ENCODE measurements at regions not wholly inside any gene's neighbourhood (a gene's known extent, or its start where the extent isn't known, plus 50 kb on each side); places are given as distances from the start of the nearest gene placed in this dataset.

DNA sequence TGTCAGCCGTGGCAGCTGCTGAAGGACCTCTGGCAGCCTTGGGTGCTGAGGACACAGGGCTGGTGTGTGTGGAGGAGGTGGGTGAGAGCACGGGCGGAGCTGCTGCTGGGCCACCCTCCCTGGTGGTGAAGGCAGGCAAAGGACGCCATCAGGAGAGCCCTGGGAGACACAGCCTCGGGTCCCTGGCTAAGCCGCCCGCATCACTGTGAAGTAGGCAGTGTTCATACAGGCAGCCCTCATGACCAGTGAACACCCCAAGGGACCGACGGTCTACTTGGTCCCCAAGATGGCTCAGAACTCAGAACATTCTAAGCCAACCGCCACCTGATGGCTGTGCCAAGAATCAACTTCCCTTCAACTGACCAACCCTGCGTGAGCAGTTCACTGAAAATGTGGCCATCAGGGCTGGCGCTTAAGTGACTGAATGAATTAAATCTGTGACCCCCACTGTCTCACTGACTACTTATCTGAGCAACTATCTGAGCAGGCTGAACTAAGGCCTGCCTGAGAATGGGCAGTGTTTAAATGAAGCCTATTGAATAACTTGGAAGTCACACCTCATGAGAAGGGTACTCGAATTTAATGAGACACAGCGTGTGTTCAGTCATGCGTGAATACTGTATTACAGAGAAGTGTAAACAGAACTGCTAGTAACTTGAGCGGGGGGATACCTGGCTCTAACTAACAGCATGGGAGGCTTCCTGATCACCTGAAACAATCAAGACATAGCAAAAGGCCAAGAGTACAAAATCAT, 54.7 kb upstream of the SIMC1 start:
- TF ChIP-seq NFIC (IDR thresholded peaks at IDR 0.05; ENCODE audit: borderline replicate concordance): no peak
- no peak for TF ChIP-seq EZH2phosphoT487 (IDR thresholded peaks at IDR 0.05; ENCODE audit: borderline replicate concordance, low read depth)
- TF ChIP-seq, protein P1, sequence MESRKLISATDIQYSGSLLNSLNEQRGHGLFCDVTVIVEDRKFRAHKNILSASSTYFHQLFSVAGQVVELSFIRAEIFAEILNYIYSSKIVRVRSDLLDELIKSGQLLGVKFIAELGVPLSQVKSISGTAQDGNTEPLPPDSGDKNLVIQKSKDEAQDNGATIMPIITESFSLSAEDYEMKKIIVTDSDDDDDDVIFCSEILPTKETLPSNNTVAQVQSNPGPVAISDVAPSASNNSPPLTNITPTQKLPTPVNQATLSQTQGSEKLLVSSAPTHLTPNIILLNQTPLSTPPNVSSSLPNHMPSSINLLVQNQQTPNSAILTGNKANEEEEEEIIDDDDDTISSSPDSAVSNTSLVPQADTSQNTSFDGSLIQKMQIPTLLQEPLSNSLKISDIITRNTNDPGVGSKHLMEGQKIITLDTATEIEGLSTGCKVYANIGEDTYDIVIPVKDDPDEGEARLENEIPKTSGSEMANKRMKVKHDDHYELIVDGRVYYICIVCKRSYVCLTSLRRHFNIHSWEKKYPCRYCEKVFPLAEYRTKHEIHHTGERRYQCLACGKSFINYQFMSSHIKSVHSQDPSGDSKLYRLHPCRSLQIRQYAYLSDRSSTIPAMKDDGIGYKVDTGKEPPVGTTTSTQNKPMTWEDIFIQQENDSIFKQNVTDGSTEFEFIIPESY (IDR thresholded peaks at IDR 0.05; ENCODE audit: borderline replicate concordance, low read depth): no peak
- TF ChIP-seq RCOR1 (IDR thresholded peaks at IDR 0.05; ENCODE audit: low read length): no peak
- TF ChIP-seq, protein P2, sequence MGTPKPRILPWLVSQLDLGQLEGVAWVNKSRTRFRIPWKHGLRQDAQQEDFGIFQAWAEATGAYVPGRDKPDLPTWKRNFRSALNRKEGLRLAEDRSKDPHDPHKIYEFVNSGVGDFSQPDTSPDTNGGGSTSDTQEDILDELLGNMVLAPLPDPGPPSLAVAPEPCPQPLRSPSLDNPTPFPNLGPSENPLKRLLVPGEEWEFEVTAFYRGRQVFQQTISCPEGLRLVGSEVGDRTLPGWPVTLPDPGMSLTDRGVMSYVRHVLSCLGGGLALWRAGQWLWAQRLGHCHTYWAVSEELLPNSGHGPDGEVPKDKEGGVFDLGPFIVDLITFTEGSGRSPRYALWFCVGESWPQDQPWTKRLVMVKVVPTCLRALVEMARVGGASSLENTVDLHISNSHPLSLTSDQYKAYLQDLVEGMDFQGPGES (IDR thresholded peaks at IDR 0.05; ENCODE audit: low read depth, low read length): no peak
- no peak for TF ChIP-seq NRF1 (IDR thresholded peaks at IDR 0.05; ENCODE audit: low read depth, low read length)
- no peak for TF ChIP-seq FOSL2 (IDR thresholded peaks at IDR 0.05; ENCODE audit: borderline replicate concordance, low read depth)
- no peak for TF ChIP-seq ELF1 (IDR thresholded peaks at IDR 0.05)
- no peak for TF ChIP-seq MEF2A (IDR thresholded peaks at IDR 0.05; ENCODE audit: borderline replicate concordance, low read depth)
- TF ChIP-seq GABPA (IDR thresholded peaks at IDR 0.05; ENCODE audit: low read depth): no peak
- no peak for TF ChIP-seq TEAD4 (IDR thresholded peaks at IDR 0.05; ENCODE audit: borderline replicate concordance, insufficient read depth)
- no peak for TF ChIP-seq POLR2AphosphoS5 (IDR thresholded peaks at IDR 0.05; ENCODE audit: low read depth, low read length)
- no peak for TF ChIP-seq GATA2 (CRISPR knock-in tag; IDR thresholded peaks at IDR 0.05)
- TF ChIP-seq FOXM1 (IDR thresholded peaks at IDR 0.05; ENCODE audit: low read depth): no peak
- TF ChIP-seq, protein P3, sequence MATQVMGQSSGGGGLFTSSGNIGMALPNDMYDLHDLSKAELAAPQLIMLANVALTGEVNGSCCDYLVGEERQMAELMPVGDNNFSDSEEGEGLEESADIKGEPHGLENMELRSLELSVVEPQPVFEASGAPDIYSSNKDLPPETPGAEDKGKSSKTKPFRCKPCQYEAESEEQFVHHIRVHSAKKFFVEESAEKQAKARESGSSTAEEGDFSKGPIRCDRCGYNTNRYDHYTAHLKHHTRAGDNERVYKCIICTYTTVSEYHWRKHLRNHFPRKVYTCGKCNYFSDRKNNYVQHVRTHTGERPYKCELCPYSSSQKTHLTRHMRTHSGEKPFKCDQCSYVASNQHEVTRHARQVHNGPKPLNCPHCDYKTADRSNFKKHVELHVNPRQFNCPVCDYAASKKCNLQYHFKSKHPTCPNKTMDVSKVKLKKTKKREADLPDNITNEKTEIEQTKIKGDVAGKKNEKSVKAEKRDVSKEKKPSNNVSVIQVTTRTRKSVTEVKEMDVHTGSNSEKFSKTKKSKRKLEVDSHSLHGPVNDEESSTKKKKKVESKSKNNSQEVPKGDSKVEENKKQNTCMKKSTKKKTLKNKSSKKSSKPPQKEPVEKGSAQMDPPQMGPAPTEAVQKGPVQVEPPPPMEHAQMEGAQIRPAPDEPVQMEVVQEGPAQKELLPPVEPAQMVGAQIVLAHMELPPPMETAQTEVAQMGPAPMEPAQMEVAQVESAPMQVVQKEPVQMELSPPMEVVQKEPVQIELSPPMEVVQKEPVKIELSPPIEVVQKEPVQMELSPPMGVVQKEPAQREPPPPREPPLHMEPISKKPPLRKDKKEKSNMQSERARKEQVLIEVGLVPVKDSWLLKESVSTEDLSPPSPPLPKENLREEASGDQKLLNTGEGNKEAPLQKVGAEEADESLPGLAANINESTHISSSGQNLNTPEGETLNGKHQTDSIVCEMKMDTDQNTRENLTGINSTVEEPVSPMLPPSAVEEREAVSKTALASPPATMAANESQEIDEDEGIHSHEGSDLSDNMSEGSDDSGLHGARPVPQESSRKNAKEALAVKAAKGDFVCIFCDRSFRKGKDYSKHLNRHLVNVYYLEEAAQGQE (IDR thresholded peaks at IDR 0.05; ENCODE audit: low read depth, low read length): no peak
- Histone ChIP-seq H3K27me3 (ENCODE audit: insufficient read depth) (no peaks in the 10 kb centered on the region), H2AFZ (ENCODE audit: low read depth) (no peak overlapping the region), H3K79me2 (ENCODE audit: insufficient read depth) (no peaks in the 10 kb centered on the region), H3K4me1 (ENCODE audit: control insufficient read depth in 1 of 2, insufficient read depth in 2 of 2, low read depth in 1 of 2, low read length in 1 of 2) (peaks cover 0 to 17% of the 10 kb centered on the region in 2 experiments; a peak in 2 of 4 replicates), H3K27ac (ENCODE audit: low read depth in 2 of 2, low read length in 1 of 2) (no peak overlapping the region), H3K9me3 (no peaks in the 10 kb centered on the region), H3F3A (replicated peaks; ENCODE audit: insufficient read depth) (no peaks in the 10 kb centered on the region), H3K4me3 (ENCODE audit: low read depth in 2 of 2, low read length in 1 of 2) (no peak overlapping the region), H4K20me1 (ENCODE audit: insufficient read depth) (no peaks in the 10 kb centered on the region), H3K9me2 (no peaks in the 10 kb centered on the region), H3K36me3 (replicated peaks in 1 of 2; ENCODE audit: control insufficient read depth in 1 of 2, insufficient read depth in 2 of 2, low read length in 1 of 2) (no peaks in the 10 kb centered on the region), H3K4me2 (no peak overlapping the region), H3K9ac (no peak overlapping the region)
- no peak for DNase-seq
- CTCF ChIA-PET: no interaction called here
- POLR2A ChIA-PET: no interaction called here
- WGBS (ENCODE audit: low lambda C conversion rate): 90% methylated on average over 16 of the region's 16 CpGs
